ENCODE measurements at regions not wholly inside any gene's neighbourhood (a gene's known extent, or its start where the extent isn't known, plus 50 kb on each side); places are given as distances from the start of the nearest gene placed in this dataset.
A peak's percentile ranks its signal among the peaks of the same experiment; 100 is the strongest.

DNA sequence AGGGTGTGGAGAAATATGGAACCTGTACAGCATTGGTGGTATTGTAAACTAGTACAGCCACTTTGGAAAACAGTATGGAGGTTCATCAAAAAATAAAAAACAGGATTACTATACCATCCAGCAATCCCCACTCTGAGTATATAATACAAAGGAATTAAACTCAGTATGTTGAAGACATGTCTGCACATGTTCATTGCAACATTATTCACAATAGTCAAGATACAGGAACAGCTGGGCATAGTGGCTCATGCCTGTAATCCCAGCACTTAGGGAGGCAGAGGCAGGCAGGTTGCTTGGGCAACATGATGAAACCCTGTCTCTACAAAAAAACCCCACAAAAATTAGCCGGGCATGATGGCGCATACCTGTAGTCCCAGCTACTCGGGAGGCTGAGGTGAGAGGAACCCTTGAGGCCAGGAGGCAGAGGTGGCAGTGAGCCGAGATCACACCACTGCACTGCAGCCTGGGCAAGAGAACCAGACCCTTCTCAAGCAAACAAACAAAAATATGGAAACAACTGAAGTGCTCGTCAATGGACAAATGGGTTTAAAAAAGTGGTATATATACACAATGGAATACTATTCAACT lies 63.6 kb downstream of the TMEM174 start:
- H3K27me3 ChIP-seq (ENCODE audit: control insufficient read depth, insufficient read depth, low read length), result peaks cover 35% of the 10 kb centered on the region
- H3K27ac ChIP-seq (ENCODE audit: low read length), result no peak overlapping the region
- H3K4me3 ChIP-seq (ENCODE audit: low read length), result no peak overlapping the region
- WGBS (ENCODE audit: insufficient coverage, insufficient read length), result no CpG with 5 or more reads among the region's 5 CpGs
- peaks cover 5% of the 10 kb centered on the region; the same call in 1 of the 2 replicates for H3K4me1 ChIP-seq (ENCODE audit: control insufficient read depth, insufficient read depth, low read length)
- no peaks in the 10 kb centered on the region for H3K36me3 ChIP-seq (ENCODE audit: control insufficient read depth, insufficient read depth, low read length)
- no peak for DNase-seq (ENCODE audit: low read depth, low spot score)
- H3K9me3 ChIP-seq (ENCODE audit: control insufficient read depth, insufficient read depth, low read length), result no peaks in the 10 kb centered on the region

DNA sequence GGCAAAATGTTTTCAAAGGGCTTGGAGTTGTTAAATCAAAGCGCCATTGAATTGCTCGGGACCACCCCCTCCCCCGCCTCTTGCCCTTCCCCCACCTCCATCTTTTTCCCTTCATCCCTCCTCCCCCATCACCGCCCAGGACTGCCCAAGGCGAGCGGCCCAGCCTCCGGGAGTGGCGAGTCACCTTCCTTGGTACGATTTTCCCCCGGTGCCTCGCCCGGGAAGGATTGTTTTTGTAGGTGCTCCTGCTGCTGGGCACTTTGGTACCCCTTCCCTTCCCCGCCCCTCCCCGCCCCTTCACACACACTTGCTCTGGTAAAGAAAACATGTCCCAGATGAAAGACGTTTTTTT lies 61.2 kb downstream of the TMEM174 start:
- WGBS (ENCODE audit: insufficient coverage, insufficient read length), result no CpG with 5 or more reads among the region's 15 CpGs
- Histone ChIP-seq H3K36me3 (ENCODE audit: control insufficient read depth, insufficient read depth, low read length) (no peaks in the 10 kb centered on the region), H3K4me1 (ENCODE audit: control insufficient read depth, insufficient read depth, low read length) (peaks cover 5% of the 10 kb centered on the region; the same call in 1 of the 2 replicates), H3K27ac (ENCODE audit: low read length) (no peak overlapping the region), H3K27me3 (ENCODE audit: control insufficient read depth, insufficient read depth, low read length) (peaks cover 55% of the 10 kb centered on the region), H3K4me3 (ENCODE audit: low read length) (peak overlapping the region; percentile 11; the same call in 1 of the 2 replicates), H3K9me3 (ENCODE audit: control insufficient read depth, insufficient read depth, low read length) (no peaks in the 10 kb centered on the region)
- no peak for DNase-seq (ENCODE audit: low read depth, low spot score)

DNA sequence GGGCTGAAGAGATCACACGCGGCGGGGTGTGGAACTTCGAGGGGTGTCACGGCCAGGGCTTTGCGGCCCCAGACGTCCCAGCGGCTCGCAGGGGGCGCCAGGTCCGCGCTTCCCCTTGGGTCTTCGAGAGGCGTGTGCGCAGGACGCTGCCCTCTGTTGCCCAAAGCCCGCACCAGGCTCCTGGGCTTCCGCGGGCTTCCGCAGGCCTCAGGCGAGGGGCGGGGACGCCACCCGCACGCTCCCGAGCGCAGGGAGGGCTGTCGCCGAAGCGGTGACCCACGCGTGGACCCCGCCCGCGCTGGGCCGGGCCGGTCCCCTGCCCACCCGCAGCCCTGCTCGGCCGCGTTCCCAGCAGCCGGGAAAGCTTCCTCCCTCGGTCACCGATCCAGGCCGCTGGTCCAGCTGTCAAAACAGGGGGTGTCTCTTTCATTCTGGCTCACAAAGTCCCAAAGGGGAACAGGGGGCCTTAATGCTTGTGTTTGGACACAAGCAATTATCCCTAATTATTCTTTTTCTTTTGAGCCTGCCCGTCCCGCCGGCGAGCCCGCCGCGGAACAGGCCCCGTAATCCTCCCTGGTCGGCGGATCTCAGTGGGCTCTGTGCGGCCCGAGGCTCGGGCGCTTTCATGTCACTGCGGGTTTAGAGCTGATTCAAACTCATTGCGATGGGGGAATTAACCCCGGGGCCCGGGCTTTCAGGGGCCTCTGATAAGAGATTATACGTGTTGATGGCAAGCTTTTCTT lies 60.6 kb downstream of the TMEM174 start:
- Histone ChIP-seq H3K9me3 (ENCODE audit: control insufficient read depth, insufficient read depth, low read length) (no peaks in the 10 kb centered on the region), H3K27me3 (ENCODE audit: control insufficient read depth, insufficient read depth, low read length) (peaks cover 56% of the 10 kb centered on the region), H3K4me1 (ENCODE audit: control insufficient read depth, insufficient read depth, low read length) (peaks cover 5% of the 10 kb centered on the region; the same call in 1 of the 2 replicates), H3K36me3 (ENCODE audit: control insufficient read depth, insufficient read depth, low read length) (no peaks in the 10 kb centered on the region), H3K27ac (ENCODE audit: low read length) (no peak overlapping the region), H3K4me3 (ENCODE audit: low read length) (peak overlapping the region; percentile 32)
- no CpG with 5 or more reads among the region's 64 CpGs for WGBS (ENCODE audit: insufficient coverage, insufficient read length)
- no peak for DNase-seq (ENCODE audit: low read depth, low spot score)

DNA sequence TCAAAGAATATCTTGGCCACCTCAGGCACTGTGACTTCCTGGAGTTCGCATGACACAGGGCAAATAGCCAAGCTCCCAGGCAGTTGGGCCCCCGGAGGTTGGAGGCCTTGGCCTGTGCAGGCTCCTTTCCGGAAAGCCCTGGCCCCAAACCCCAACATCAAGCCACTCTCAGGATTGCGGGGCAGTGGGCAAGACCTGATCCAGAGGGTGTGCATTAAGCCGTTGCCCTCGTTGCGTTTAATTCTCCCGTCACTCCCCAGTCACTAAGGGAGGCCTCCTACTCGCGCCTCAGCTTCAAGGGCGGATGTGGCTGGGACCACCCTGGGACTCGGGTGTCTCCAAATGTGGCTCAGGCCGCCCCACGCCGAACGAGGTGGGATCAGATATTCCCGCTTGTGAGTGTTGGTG lies 60.1 kb downstream of the TMEM174 start:
- no peaks in the 10 kb centered on the region for H3K36me3 ChIP-seq (ENCODE audit: control insufficient read depth, insufficient read depth, low read length)
- no peak overlapping the region for H3K27ac ChIP-seq (ENCODE audit: low read length)
- peak overlapping the region; percentile 32; the same call in 1 of the 2 replicates for H3K4me3 ChIP-seq (ENCODE audit: low read length)
- no CpG with 5 or more reads among the region's 17 CpGs for WGBS (ENCODE audit: insufficient coverage, insufficient read length)
- no peaks in the 10 kb centered on the region for H3K9me3 ChIP-seq (ENCODE audit: control insufficient read depth, insufficient read depth, low read length)
- DNase-seq (ENCODE audit: low read depth, low spot score), result no peak
- peaks cover 5% of the 10 kb centered on the region; the same call in 1 of the 2 replicates for H3K4me1 ChIP-seq (ENCODE audit: control insufficient read depth, insufficient read depth, low read length)
- H3K27me3 ChIP-seq (ENCODE audit: control insufficient read depth, insufficient read depth, low read length), result peaks cover 59% of the 10 kb centered on the region

DNA sequence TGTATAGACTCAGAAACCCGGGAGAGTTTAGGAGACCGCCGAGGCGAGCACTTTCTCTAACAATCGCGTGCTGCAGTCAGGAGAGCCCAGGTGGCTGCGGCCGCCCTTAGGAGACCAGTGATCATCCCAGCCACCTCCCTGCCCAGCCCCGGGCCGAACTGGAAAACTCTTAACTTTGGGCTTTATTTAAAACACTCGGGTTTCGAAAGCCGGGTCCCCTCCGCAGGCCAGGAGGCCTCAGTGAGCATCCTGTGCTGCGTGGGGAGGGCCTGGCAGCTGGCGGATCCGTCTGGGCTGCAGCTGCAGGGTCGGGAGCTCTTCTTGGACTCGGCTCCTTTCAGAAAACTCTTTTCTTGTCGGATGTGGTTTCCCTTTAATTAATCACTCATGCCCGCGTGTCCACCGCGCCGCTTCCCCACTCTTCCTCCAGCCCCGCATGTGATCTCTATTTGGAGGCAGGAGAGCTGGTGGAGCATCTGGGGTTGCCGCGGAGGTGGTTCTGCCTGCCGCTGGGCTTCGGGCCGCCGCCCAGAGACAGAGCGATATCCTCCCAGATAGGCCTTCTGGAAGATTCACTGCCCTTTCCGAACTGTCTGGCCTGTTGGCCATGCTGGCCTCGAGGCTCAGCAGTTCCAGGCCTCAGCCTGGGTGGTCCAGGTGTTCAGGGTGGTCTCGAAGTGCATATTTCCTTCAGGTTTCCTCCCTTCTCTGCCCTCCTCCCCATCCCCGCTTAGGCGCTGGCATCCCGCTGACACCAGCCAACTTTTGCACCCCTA lies 59.5 kb downstream of the TMEM174 start:
- no CpG with 5 or more reads among the region's 39 CpGs for WGBS (ENCODE audit: insufficient coverage, insufficient read length)
- no peak for DNase-seq (ENCODE audit: low read depth, low spot score)
- H3K27me3 ChIP-seq (ENCODE audit: control insufficient read depth, insufficient read depth, low read length), result peaks cover 59% of the 10 kb centered on the region

DNA sequence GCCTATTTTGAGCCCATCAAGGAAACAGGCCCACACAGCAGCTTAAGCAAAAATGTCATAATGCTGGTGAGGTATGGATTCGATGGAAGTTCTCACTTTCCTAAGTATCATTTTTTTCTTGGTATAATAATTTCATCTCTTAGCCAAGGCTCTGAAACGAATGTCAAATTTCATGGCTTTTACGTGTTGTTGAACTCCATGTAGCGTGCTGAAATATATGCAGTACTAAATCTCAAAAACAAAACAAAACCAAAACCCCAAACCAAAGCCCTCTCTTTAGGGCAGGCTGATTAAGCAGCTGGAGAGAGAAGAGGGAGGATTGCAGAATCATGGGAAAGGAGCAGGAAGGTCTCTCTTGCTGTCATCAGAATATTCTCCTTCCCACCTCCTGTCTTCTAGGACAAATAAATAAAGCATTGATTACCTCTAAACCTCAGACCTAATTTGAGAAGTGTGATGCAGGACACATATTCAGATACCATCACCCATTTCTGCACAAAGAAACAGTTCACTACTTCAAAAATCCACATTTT lies 58.3 kb downstream of the TMEM174 start:
- Histone ChIP-seq H3K36me3 (ENCODE audit: control insufficient read depth, insufficient read depth, low read length) (no peaks in the 10 kb centered on the region), H3K4me1 (ENCODE audit: control insufficient read depth, insufficient read depth, low read length) (peaks cover 5% of the 10 kb centered on the region; the same call in 1 of the 2 replicates), H3K4me3 (ENCODE audit: low read length) (no peak overlapping the region), H3K27ac (ENCODE audit: low read length) (no peak overlapping the region), H3K27me3 (ENCODE audit: control insufficient read depth, insufficient read depth, low read length) (peaks cover 59% of the 10 kb centered on the region), H3K9me3 (ENCODE audit: control insufficient read depth, insufficient read depth, low read length) (no peaks in the 10 kb centered on the region)
- DNase-seq (ENCODE audit: low read depth, low spot score), result no peak
- WGBS (ENCODE audit: insufficient coverage, insufficient read length), result no CpG with 5 or more reads among the region's 4 CpGs

More for the DNA sequence above, 59.5 kb downstream of the TMEM174 start:
- H3K4me3 ChIP-seq (ENCODE audit: low read length), result peak overlapping the region; percentile 1; the same call in 1 of the 2 replicates
- H3K36me3 ChIP-seq (ENCODE audit: control insufficient read depth, insufficient read depth, low read length), result no peaks in the 10 kb centered on the region
- peaks cover 5% of the 10 kb centered on the region; the same call in 1 of the 2 replicates for H3K4me1 ChIP-seq (ENCODE audit: control insufficient read depth, insufficient read depth, low read length)
- no peaks in the 10 kb centered on the region for H3K9me3 ChIP-seq (ENCODE audit: control insufficient read depth, insufficient read depth, low read length)
- H3K27ac ChIP-seq (ENCODE audit: low read length), result no peak overlapping the region

DNA sequence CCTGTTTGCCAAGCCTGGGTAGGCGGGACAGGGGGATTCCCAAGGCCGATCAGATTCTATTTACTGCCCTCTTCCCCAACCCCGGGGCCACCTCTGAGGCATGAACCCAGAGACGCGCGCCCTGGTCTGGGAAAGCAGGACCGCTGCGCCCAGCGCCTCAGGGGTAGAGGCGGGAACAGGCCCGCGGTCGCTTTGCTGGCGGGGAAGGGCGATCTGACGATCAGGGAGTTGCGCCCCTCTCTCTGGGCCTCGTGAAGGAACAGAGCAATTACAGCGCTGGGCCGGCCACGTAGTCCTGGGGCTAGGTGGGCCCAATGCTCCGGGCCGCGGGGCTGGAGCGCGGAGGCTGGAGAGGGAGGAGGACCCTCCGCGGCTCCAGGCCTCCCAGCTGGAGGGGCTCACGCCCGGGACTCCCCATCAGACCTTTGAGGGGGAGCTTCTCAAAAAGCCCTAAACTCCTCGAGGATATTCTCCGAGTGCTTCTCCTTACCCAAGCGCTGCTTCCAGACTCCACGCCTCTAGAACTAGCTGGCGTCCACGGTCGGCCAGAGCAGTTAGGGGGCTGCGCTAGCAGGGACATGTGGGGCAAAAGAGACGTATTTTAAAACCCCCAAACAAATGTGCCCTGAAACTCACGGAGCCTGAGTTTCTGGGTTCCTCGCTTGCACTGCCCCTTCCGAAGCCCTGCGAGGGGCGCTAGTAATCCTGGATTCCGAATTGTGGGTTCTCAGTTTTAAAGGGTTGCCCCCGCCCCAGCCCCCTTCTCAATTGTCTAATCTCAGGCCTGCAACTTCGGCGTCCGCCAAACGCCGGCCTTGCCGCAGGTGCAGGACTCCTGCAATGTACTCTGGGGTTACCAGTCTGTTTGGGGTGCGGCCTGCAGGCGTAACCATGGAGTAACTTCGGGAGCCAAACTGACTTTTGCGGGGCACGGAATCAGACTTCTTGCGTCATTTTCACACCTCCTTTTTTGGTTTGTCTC lies 57.6 kb downstream of the TMEM174 start:
- DNase-seq (ENCODE audit: low read depth, low spot score), result no peak
- peaks cover 57% of the 10 kb centered on the region for H3K27me3 ChIP-seq (ENCODE audit: control insufficient read depth, insufficient read depth, low read length)
- no peaks in the 10 kb centered on the region for H3K9me3 ChIP-seq (ENCODE audit: control insufficient read depth, insufficient read depth, low read length)
- H3K4me3 ChIP-seq (ENCODE audit: low read length), result no peak overlapping the region; the same call in 1 of the 2 replicates
- H3K27ac ChIP-seq (ENCODE audit: low read length), result no peak overlapping the region
- no peaks in the 10 kb centered on the region for H3K36me3 ChIP-seq (ENCODE audit: control insufficient read depth, insufficient read depth, low read length)
- peaks cover 5% of the 10 kb centered on the region; the same call in 1 of the 2 replicates for H3K4me1 ChIP-seq (ENCODE audit: control insufficient read depth, insufficient read depth, low read length)
- WGBS (ENCODE audit: insufficient coverage, insufficient read length), result no CpG with 5 or more reads among the region's 58 CpGs

DNA sequence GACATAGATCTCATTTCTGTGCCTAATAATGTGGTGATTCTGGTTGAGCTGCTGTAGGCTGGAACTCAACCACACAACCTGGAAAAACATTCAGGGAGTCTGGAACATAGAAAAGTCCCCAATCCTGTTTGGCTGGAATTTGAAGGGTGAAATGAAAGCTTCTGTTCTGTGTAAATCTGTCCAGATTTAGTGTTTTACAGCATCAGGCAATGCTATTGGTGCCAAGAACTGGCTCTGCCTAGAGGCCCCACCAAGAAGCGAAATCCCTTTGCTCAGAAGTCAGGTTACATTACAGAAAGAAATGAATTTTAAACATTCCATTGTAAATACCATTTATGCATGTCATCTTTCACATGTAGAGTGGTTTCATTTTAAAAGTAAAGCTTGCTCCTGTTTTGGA lies 56.3 kb downstream of the TMEM174 start:
- WGBS (ENCODE audit: insufficient coverage, insufficient read length), result no CpG with 5 or more reads among the region's 1 CpG
- Histone ChIP-seq H3K4me3 (ENCODE audit: low read length) (no peak overlapping the region), H3K27ac (ENCODE audit: low read length) (no peak overlapping the region), H3K36me3 (ENCODE audit: control insufficient read depth, insufficient read depth, low read length) (no peaks in the 10 kb centered on the region), H3K9me3 (ENCODE audit: control insufficient read depth, insufficient read depth, low read length) (no peaks in the 10 kb centered on the region), H3K27me3 (ENCODE audit: control insufficient read depth, insufficient read depth, low read length) (peaks cover 49% of the 10 kb centered on the region), H3K4me1 (ENCODE audit: control insufficient read depth, insufficient read depth, low read length) (peaks cover 5% of the 10 kb centered on the region; the same call in 1 of the 2 replicates)
- no peak for DNase-seq (ENCODE audit: low read depth, low spot score)

DNA sequence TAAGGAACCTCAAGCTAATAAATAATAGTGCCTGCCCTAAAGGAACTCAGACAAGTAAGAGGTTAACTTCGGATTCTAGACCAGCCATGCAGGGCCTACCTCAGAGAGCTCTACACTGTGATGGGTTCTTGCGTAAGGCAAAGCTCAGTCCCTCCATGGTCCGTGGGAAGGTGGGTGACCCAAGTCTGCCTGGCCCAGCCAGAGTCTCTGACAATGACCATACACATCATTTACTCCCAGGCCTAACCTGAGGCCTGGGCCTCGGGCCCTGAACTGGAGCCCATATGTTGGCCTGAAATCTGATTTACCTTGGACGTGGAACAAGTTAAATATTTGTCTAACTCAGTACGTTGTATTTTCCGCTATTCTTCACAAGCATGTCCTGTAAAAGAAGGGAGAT lies 55.1 kb downstream of the TMEM174 start:
- no peak overlapping the region for H3K27ac ChIP-seq (ENCODE audit: low read length)
- peaks cover 37% of the 10 kb centered on the region for H3K27me3 ChIP-seq (ENCODE audit: control insufficient read depth, insufficient read depth, low read length)
- peaks cover 5% of the 10 kb centered on the region; the same call in 1 of the 2 replicates for H3K4me1 ChIP-seq (ENCODE audit: control insufficient read depth, insufficient read depth, low read length)
- DNase-seq (ENCODE audit: low read depth, low spot score), result no peak
- no CpG with 5 or more reads among the region's 7 CpGs for WGBS (ENCODE audit: insufficient coverage, insufficient read length)
- H3K4me3 ChIP-seq (ENCODE audit: low read length), result no peak overlapping the region
- H3K36me3 ChIP-seq (ENCODE audit: control insufficient read depth, insufficient read depth, low read length), result no peaks in the 10 kb centered on the region
- H3K9me3 ChIP-seq (ENCODE audit: control insufficient read depth, insufficient read depth, low read length), result no peaks in the 10 kb centered on the region
